K562 (cell line): ENCODE measurements at regions not wholly inside any gene's neighbourhood (a gene's known extent, or its start where the extent isn't known, plus 50 kb on each side); places are given as distances from the start of the nearest gene placed in this dataset.

ENCODE experiments used
- CTCF ChIP-seq, 3 experiments: IDR thresholded peaks in 2 of 3; conservative IDR thresholded peaks in 1 of 3; 2 replicates each; pipeline ENCODE4 v1.5.1; 2011 to 2012; ENCODE audit warnings: low read length in 3 of 3, mild to moderate bottlenecking in 3 of 3, control low read depth in 2 of 3, improper control_type of control experiment in 1 of 3, inconsistent platforms in 1 of 3, low read depth in 1 of 3, mixed read lengths in 1 of 3, moderate library complexity in 1 of 3; ENCODE audit not compliant: insufficient read depth in 2 of 3
- ETV6 ChIP-seq, 3 experiments: fragments of 150-350 bp in 1 of 3; sonication (generic) in 1 of 3; formaldehyde crosslinking in 1 of 3; IDR thresholded peaks; 2 replicates each; pipeline versions ENCODE4 v1.6.1 to v1.8.0; 2014 to 2022; ENCODE audit warnings: borderline replicate concordance in 2 of 3, low read depth in 2 of 3, antibody characterized with exemption in 1 of 3, low read length in 1 of 3, mild to moderate bottlenecking in 1 of 3, missing genetic modification reagents in 1 of 3
- HSF4 ChIP-seq: fragments of 250-450 bp; sonication (Bioruptor Pico); IDR thresholded peaks from 2 replicates; pipeline ENCODE4 v2.1.2; 2022; ENCODE audit warnings: mild to moderate bottlenecking, moderate library complexity, borderline replicate concordance
- NCOA2 ChIP-seq, 2 experiments: fragments of 450-650 bp; IDR thresholded peaks; 2 replicates each; pipeline ENCODE4 v1.6.1; 2018; ENCODE audit warnings: mild to moderate bottlenecking in 2 of 2, moderate library complexity in 1 of 2; ENCODE audit not compliant: partially characterized antibody in 2 of 2
- NR3C1 ChIP-seq: sonication (generic); formaldehyde crosslinking; IDR thresholded peaks from 2 replicates; pipeline ENCODE4 v1.8.1; 2022; ENCODE audit warnings: missing genetic modification reagents
- NR4A1 ChIP-seq, 2 experiments: fragments of 250-450 bp in 1 of 2; fragments of 450-650 bp in 1 of 2; sonication (Bioruptor Pico) in 1 of 2; IDR thresholded peaks; 2 replicates each; pipeline versions ENCODE4 v1.4.0 to v1.6.1; 2016 to 2020; ENCODE audit warnings: mild to moderate bottlenecking in 2 of 2, missing compliant biosample characterization in 1 of 2, missing genetic modification characterization in 1 of 2, moderate library complexity in 1 of 2
- POLR2A ChIP-seq: fragments of 450-650 bp; conservative IDR thresholded peaks from 2 replicates; pipeline ENCODE4 v1.6.1; 2016
- SIX5 ChIP-seq, 2 experiments: IDR thresholded peaks; 2 replicates each; pipeline ENCODE4 v1.6.1; 2011; ENCODE audit warnings: low read length in 2 of 2, borderline replicate concordance in 1 of 2, low read depth in 1 of 2, mild to moderate bottlenecking in 1 of 2, moderate library complexity in 1 of 2; ENCODE audit not compliant: insufficient read depth in 1 of 2
- U2AF2 ChIP-seq: fragments of 200-400 bp; formaldehyde crosslinking; optimal IDR thresholded peaks from 2 replicates; pipeline ENCODE3; 2017; ENCODE audit warnings: low read depth, mild to moderate bottlenecking, low read length
- ZFP30 ChIP-seq: fragments of 250-450 bp; sonication (Bioruptor Pico); IDR thresholded peaks from 2 replicates; pipeline ENCODE4 v1.8.0; 2022; ENCODE audit warnings: moderate library complexity, mild to moderate bottlenecking, inconsistent platforms, borderline replicate concordance
- ZNF140 ChIP-seq: fragments of 250-450 bp; sonication (Bioruptor Pico); IDR thresholded peaks from 2 replicates; pipeline ENCODE4 v1.8.0; 2021; ENCODE audit warnings: moderate library complexity, mild to moderate bottlenecking, inconsistent platforms
- TF ChIP-seq, protein P1 (sequence below): sonication (generic); formaldehyde crosslinking; IDR thresholded peaks from 2 replicates; pipeline ENCODE4 v1.9.0; 2022; ENCODE audit warnings: mild to moderate bottlenecking, missing genetic modification reagents
- TF ChIP-seq, protein P2 (sequence below): fragments of 250-450 bp; sonication (Bioruptor Pico); IDR thresholded peaks from 2 replicates; pipeline ENCODE4 v1.5.0; 2021

DNA sequence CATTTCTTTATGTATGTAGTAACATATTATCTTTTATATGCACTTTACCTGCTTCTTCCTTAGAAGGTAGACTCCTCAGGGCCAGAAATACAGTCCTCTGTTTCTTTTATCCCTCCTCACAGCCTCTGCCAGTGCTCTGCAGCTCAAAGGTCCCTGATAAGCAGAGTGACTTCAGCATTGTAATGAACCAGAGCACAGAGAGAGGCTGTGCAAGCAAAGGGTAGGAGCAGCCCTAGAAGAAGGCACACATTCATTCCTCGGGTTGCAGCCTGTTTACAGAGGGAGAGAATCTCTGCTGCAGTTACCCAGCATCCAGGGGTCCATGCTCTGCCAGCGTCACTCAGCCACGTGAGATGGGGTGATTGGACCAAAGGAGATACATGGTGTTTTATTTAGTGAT is 101.1 kb downstream of the RHOU start:
- TF ChIP-seq POLR2A (no peak), U2AF2 (no peak), CTCF (IDR thresholded peaks at IDR 0.05 in 2 of 3, conservative IDR thresholded peaks at IDR 0.05 in 1 of 3; ENCODE audit: insufficient read depth in 2 of 3, low read depth in 1 of 3, low read length in 3 of 3) (no peak), NR3C1 (no peak), ZNF140 (CRISPR knock-in tag) (no peak), NR4A1 (CRISPR knock-in tag; IDR thresholded peaks at IDR 0.05) (no peak), NR4A1 (tag; IDR thresholded peaks at IDR 0.05) (no peak), ZFP30 (CRISPR knock-in tag) (no peak), ETV6 (IDR thresholded peaks at IDR 0.05; ENCODE audit: borderline replicate concordance in 1 of 2, low read depth in 2 of 2, low read length in 1 of 2) (no peak), ETV6 (CRISPR knock-in tag; IDR thresholded peaks at IDR 0.05; ENCODE audit: borderline replicate concordance) (no peak), NCOA2 (IDR thresholded peaks at IDR 0.05; ENCODE audit: partially characterized antibody in 2 of 2) (no peak), SIX5 (IDR thresholded peaks at IDR 0.05; ENCODE audit: borderline replicate concordance in 1 of 2, insufficient read depth in 1 of 2, low read depth in 1 of 2, low read length in 2 of 2) (no peak), HSF4 (CRISPR knock-in tag) (no peak)
- TF ChIP-seq, protein P1, sequence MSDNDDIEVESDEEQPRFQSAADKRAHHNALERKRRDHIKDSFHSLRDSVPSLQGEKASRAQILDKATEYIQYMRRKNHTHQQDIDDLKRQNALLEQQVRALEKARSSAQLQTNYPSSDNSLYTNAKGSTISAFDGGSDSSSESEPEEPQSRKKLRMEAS, result no peak
- TF ChIP-seq, protein P2, sequence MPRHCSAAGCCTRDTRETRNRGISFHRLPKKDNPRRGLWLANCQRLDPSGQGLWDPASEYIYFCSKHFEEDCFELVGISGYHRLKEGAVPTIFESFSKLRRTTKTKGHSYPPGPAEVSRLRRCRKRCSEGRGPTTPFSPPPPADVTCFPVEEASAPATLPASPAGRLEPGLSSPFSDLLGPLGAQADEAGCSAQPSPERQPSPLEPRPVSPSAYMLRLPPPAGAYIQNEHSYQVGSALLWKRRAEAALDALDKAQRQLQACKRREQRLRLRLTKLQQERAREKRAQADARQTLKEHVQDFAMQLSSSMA, result no peak
